HEK293T (cell line): ENCODE measurements at regions not wholly inside any gene's neighbourhood (a gene's known extent, or its start where the extent isn't known, plus 50 kb on each side); places are given as distances from the start of the nearest gene placed in this dataset.

Source experiments
- CTCF ChIA-PET: fragments of 350-600 bp; formaldehyde crosslinking; extraction: SDS; loops from one replicate; lab custom pipeline; 2021; ENCODE audit warnings: antibody characterized with exemption, inconsistent platforms; lab: Yijun Ruan, JAX
- POLR2A ChIA-PET: fragments of 350-600 bp; formaldehyde crosslinking; extraction: SDS; loops from one replicate; lab custom pipeline; 2020; ENCODE audit warnings: antibody characterized with exemption, inconsistent platforms; lab: Yijun Ruan, JAX
- DNase-seq: peaks from one replicate; pipeline ENCODE4 v3.0.0; 2012; ENCODE audit warnings: mixed read lengths; ENCODE audit errors: extremely low spot score
- ARNT ChIP-seq: fragments of 450-650 bp; IDR thresholded peaks from 2 replicates; pipeline ENCODE4 v1.6.1; 2017; ENCODE audit warnings: mild to moderate bottlenecking
- BHLHE40 ChIP-seq: fragments of 450-650 bp; IDR thresholded peaks from 2 replicates; pipeline ENCODE4 v1.6.1; 2016; ENCODE audit warnings: mild to moderate bottlenecking, moderate library complexity, borderline replicate concordance
- CTBP1 ChIP-seq: fragments of 450-650 bp; IDR thresholded peaks from 2 replicates; pipeline ENCODE4 v1.6.1; 2016; ENCODE audit warnings: borderline replicate concordance
- ELF4 ChIP-seq: fragments of 450-650 bp; IDR thresholded peaks from 2 replicates; pipeline ENCODE4 v1.6.1; 2017; ENCODE audit warnings: antibody characterized with exemption
- FOXA1 ChIP-seq: fragments of 450-650 bp; IDR thresholded peaks from 2 replicates; pipeline ENCODE4 v1.6.1; 2016; ENCODE audit warnings: mild to moderate bottlenecking
- FOXK2 ChIP-seq: fragments of 450-650 bp; IDR thresholded peaks from 2 replicates; pipeline ENCODE4 v1.6.1; 2016; ENCODE audit warnings: mild to moderate bottlenecking
- FOXM1 ChIP-seq: fragments of 450-650 bp; IDR thresholded peaks from 2 replicates; pipeline ENCODE4 v1.6.1; 2017; ENCODE audit warnings: mild to moderate bottlenecking, borderline replicate concordance
- HDGF ChIP-seq: fragments of 450-650 bp; IDR thresholded peaks from 2 replicates; pipeline ENCODE4 v1.6.1; 2017; ENCODE audit warnings: antibody characterized with exemption, borderline replicate concordance
- L3MBTL2 ChIP-seq: fragments of 450-650 bp; conservative IDR thresholded peaks from 2 replicates; pipeline ENCODE4 v1.6.1; 2016; ENCODE audit warnings: mild to moderate bottlenecking
- LEF1 ChIP-seq: fragments of 450-650 bp; IDR thresholded peaks from 2 replicates; pipeline ENCODE4 v1.6.1; 2017; ENCODE audit warnings: mild to moderate bottlenecking, borderline replicate concordance
- NFRKB ChIP-seq: fragments of 450-650 bp; IDR thresholded peaks from 2 replicates; pipeline ENCODE4 v1.6.1; 2016; ENCODE audit warnings: mild to moderate bottlenecking, moderate library complexity
- SP1 ChIP-seq: fragments of 450-650 bp; IDR thresholded peaks from 2 replicates; pipeline ENCODE4 v1.6.1; 2017
- SUZ12 ChIP-seq: fragments of 450-650 bp; IDR thresholded peaks from 2 replicates; pipeline ENCODE4 v1.6.1; 2016; ENCODE audit warnings: mild to moderate bottlenecking
- TARDBP ChIP-seq: fragments of 450-650 bp; IDR thresholded peaks from 2 replicates; pipeline ENCODE4 v1.6.1; 2016
- ZNF384 ChIP-seq: fragments of 450-650 bp; IDR thresholded peaks from 2 replicates; pipeline ENCODE4 v1.6.1; 2016
- TF ChIP-seq, protein P1 (sequence below): fragments of 450-650 bp; IDR thresholded peaks from 2 replicates; pipeline ENCODE4 v1.6.1; 2016

GRCh38 chr6:88263591-88263990 lies 97.4 kb upstream of the CNR1 start:
- DNase-seq = no peak
- ChIA-PET POLR2A (no interaction called here), CTCF (no interaction called here)
- TF ChIP-seq HDGF = no peak
- TF ChIP-seq SUZ12 = no peak
- TF ChIP-seq FOXM1 = no peak
- no peak for TF ChIP-seq FOXA1
- no peak for TF ChIP-seq L3MBTL2
- no peak for TF ChIP-seq SP1
- TF ChIP-seq TARDBP = no peak
- TF ChIP-seq FOXK2 = no peak
- no peak for TF ChIP-seq NFRKB
- TF ChIP-seq ELF4 = no peak
- no peak for TF ChIP-seq ARNT
- TF ChIP-seq, protein P1, sequence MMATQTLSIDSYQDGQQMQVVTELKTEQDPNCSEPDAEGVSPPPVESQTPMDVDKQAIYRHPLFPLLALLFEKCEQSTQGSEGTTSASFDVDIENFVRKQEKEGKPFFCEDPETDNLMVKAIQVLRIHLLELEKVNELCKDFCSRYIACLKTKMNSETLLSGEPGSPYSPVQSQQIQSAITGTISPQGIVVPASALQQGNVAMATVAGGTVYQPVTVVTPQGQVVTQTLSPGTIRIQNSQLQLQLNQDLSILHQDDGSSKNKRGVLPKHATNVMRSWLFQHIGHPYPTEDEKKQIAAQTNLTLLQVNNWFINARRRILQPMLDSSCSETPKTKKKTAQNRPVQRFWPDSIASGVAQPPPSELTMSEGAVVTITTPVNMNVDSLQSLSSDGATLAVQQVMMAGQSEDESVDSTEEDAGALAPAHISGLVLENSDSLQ = no peak
- TF ChIP-seq ZNF384 = no peak
- no peak for TF ChIP-seq LEF1

DNA sequence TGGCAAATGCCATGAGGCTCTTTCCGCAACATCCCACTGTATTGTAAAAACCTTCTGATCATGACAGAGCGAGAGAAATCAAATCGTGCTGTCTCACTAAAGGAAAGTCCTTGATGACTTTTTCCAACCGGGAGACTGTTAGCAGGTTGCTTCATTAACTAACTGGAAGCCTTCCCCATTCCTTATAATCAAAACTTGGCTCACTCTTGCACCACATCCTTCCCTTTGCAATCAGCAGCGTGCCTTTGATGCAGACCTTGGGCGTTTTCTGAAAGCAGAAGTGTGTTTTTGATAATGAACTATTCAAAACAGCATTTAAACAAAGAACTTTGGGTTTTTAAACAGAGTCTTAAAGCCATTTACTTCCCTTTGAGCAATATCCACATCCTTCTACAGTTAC lies 96.2 kb upstream of the CNR1 start:
- ChIA-PET CTCF (no interaction called here), POLR2A (no interaction called here)
- no peak for DNase-seq
- TF ChIP-seq FOXK2 (no peak), SP1 (no peak), SUZ12 (no peak), HDGF (no peak), ARNT (no peak), BHLHE40 (no peak), FOXA1 (no peak), TARDBP (no peak), FOXM1 (no peak), LEF1 (no peak)
- TF ChIP-seq, protein P1 = no peak

- CTCF ChIA-PET = no interaction called here
- TF ChIP-seq CTBP1 = no peak
- TF ChIP-seq FOXA1 = no peak
- no peak for TF ChIP-seq NFRKB
- no peak for TF ChIP-seq ZNF384
- TF ChIP-seq HDGF = no peak
- no peak for TF ChIP-seq SUZ12
- TF ChIP-seq ARNT = no peak
- TF ChIP-seq FOXM1 = no peak
- TF ChIP-seq SP1 = no peak
- TF ChIP-seq ELF4 = no peak
- TF ChIP-seq FOXK2 = no peak
- TF ChIP-seq BHLHE40 = no peak
- TF ChIP-seq L3MBTL2 = no peak
- no peak for TF ChIP-seq TARDBP
- no peak for TF ChIP-seq LEF1
- TF ChIP-seq, protein P1 = no peak
- DNase-seq = no peak
- POLR2A ChIA-PET = no interaction called here
Measured at GRCh38 chr6:88251301-88251700, 85.2 kb upstream of the CNR1 start.

DNA sequence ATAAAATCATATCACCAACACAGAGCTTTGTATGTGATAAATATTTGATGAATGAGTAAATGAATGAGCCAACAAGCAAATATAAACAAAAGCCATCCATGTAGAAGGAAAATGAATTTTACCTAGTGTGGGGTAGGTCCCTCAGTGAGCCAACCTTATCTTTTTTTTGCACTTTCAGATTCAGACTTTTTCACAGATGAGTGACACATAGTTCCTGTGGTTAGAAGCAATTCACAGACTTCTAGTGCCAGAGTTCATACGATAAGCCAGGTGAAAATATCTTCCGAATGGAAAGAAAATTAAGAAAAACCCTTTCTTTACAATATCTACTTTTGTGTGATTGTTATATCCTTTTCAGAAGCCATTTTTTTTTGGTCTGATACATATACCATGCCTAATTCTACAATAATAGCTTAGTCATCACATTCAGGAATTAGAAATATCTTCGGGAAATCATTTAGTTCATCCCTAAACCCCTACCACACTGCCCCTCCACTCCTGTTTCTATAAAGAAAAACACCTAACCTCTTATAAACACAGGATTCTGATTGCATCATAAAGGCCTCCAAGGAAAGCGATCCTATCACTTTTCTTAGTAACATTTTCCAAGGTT lies 82.7 kb upstream of the CNR1 start:
- CTCF ChIA-PET = no interaction called here

GRCh38 chr6:88246654-88247053 lies 80.5 kb upstream of the CNR1 start:
- no peak for TF ChIP-seq LEF1
- DNase-seq = no peak
- CTCF ChIA-PET = interaction anchor here (0.6 kb wide), 2 partner anchors 263 to 723 kb away, joined by 3 read pairs; no protein-coding TSS in a partner anchor
- POLR2A ChIA-PET = no interaction called here

More for the DNA sequence above, 82.7 kb upstream of the CNR1 start:
- POLR2A ChIA-PET = no interaction called here
- TF ChIP-seq FOXM1 (no peak), BHLHE40 (no peak), HDGF (no peak)
- DNase-seq = no peak

- ChIA-PET POLR2A (no interaction called here), CTCF (no interaction called here)
- TF ChIP-seq ELF4 = no peak
- no peak for TF ChIP-seq HDGF
- no peak for TF ChIP-seq FOXM1
- no peak for TF ChIP-seq TARDBP
- TF ChIP-seq SUZ12 = no peak
- TF ChIP-seq NFRKB = no peak
- TF ChIP-seq FOXK2 = no peak
- no peak for TF ChIP-seq FOXA1
- no peak for TF ChIP-seq BHLHE40
- no peak for TF ChIP-seq ARNT
- TF ChIP-seq SP1 = no peak
- TF ChIP-seq CTBP1 = no peak
- TF ChIP-seq, protein P1 = no peak
- TF ChIP-seq L3MBTL2 = no peak
- TF ChIP-seq LEF1 = no peak
- TF ChIP-seq ZNF384 = no peak
- DNase-seq = no peak
Measured at GRCh38 chr6:88244721-88245120, 78.6 kb upstream of the CNR1 start.
